Stimulated activated CD8-positive, alpha-beta memory T cell treated with anti-CD3 and anti-CD28 coated beads, Interleukin-2, amount 100 ng/mL, for 48 hours (primary cell): ENCODE measurements at regions not wholly inside any gene's neighbourhood (a gene's known extent, or its start where the extent isn't known, plus 50 kb on each side); places are given as distances from the start of the nearest gene placed in this dataset.
"Not testable (repeated sequence)": the region's sequence is repeated elsewhere in the genome, so short reads cannot be mapped to it uniquely, and the experiment has no call there.

Source experiments
- DNase-seq, 2 donors: peaks; one replicate each; pipeline ENCODE4 v3.0.0-alpha.2; 2020; ENCODE audit warnings: low read depth in 2 of 2

GRCh38 chr18:71370671-71371445, 1082.0 kb downstream of the SOCS6 start:
- DNase-seq: no peak

GRCh38 chr18:71370095-71370494, 1081.2 kb downstream of the SOCS6 start:
- no peak for DNase-seq

GRCh38 chr18:71362140-71362539, 1073.3 kb downstream of the SOCS6 start:
- DNase-seq: no peak

- not testable (repeated sequence) for DNase-seq
Observed at GRCh38 chr18:71355599-71355998, 1066.8 kb downstream of the SOCS6 start.

GRCh38 chr18:71352618-71353017, 1063.8 kb downstream of the SOCS6 start:
- DNase-seq: no peak

- no peak for DNase-seq
Observed at GRCh38 chr18:71336576-71337210, 1047.8 kb downstream of the SOCS6 start.

- no peak for DNase-seq
Observed at GRCh38 chr18:71329563-71329962, 1040.7 kb downstream of the SOCS6 start.

- no peak for DNase-seq
Observed at GRCh38 chr18:71329114-71329513, 1040.3 kb downstream of the SOCS6 start.

GRCh38 chr18:71327850-71328249, 1039.0 kb downstream of the SOCS6 start:
- no peak for DNase-seq

- no peak for DNase-seq
Observed at GRCh38 chr18:71327441-71327840, 1038.6 kb downstream of the SOCS6 start.

GRCh38 chr18:71326826-71327225, 1038.0 kb downstream of the SOCS6 start:
- no peak for DNase-seq

GRCh38 chr18:71324356-71324755, 1035.5 kb downstream of the SOCS6 start:
- DNase-seq: no peak

GRCh38 chr18:71322201-71322600, 1033.4 kb downstream of the SOCS6 start:
- DNase-seq: no peak

GRCh38 chr18:71321319-71321718, 1032.5 kb downstream of the SOCS6 start:
- no peak for DNase-seq

GRCh38 chr18:71304856-71305255, 1016.0 kb downstream of the SOCS6 start:
- no peak for DNase-seq

- DNase-seq: not testable (repeated sequence)
Observed at GRCh38 chr18:71303743-71304142, 1014.9 kb downstream of the SOCS6 start.

GRCh38 chr18:71301596-71301995, 1012.8 kb downstream of the SOCS6 start:
- DNase-seq: no peak

- not testable (repeated sequence) for DNase-seq
Observed at GRCh38 chr18:71294201-71294600, 1005.4 kb downstream of the SOCS6 start.

- DNase-seq: no peak
Observed at GRCh38 chr18:71293322-71293721, 1004.5 kb downstream of the SOCS6 start.

GRCh38 chr18:71287268-71287667, 998.4 kb downstream of the SOCS6 start:
- no peak for DNase-seq

- no peak for DNase-seq
Observed at GRCh38 chr18:71252351-71252865, 963.6 kb downstream of the SOCS6 start.

- no peak for DNase-seq
Observed at GRCh38 chr18:71250191-71250590, 961.3 kb downstream of the SOCS6 start.

GRCh38 chr18:71249791-71250190, 960.9 kb downstream of the SOCS6 start:
- no peak for DNase-seq
